Caco-2 (cell line): ENCODE measurements at regions not wholly inside any gene's neighbourhood (a gene's known extent, or its start where the extent isn't known, plus 50 kb on each side); places are given as distances from the start of the nearest gene placed in this dataset.

ENCODE experiments used
- BruUV-seq: library from RNA; stranded (reverse); fragments of 400-500 nt; replicated peaks from 2 replicates; lab custom pipeline; 2021; lab: Mats Ljungman, UMichigan
- CTCF ChIA-PET: fragments of 300-600 bp; sonication (Branson Sonifier 250); formaldehyde crosslinking; loops from one replicate; lab custom pipeline; 2022; ENCODE audit warnings: antibody characterized with exemption; lab: Charles Lee
- POLR2A ChIA-PET: fragments of 300-600 bp; sonication (Branson Sonifier 250); formaldehyde crosslinking; loops from one replicate; lab custom pipeline; 2022; ENCODE audit warnings: antibody characterized with exemption; lab: Charles Lee
- DNase-seq, 2 experiments: peaks; one replicate each; pipeline versions ENCODE4 v3.0.0 to v3.0.0-alpha.2; 2020 to 2022
- H3K27me3 ChIP-seq: replicated peaks from 2 replicates; pipeline ENCODE4 v1.6.0; 2011; ENCODE audit warnings: low read length; ENCODE audit not compliant: control insufficient read depth, insufficient read depth
- H3K36me3 ChIP-seq: 2 replicates; pipeline ENCODE4 v1.5.1; 2011; ENCODE audit warnings: low read length; ENCODE audit not compliant: control insufficient read depth, insufficient read depth
- H3K4me1 ChIP-seq: fragments of 250-450 bp; sonication (Bioruptor Pico); 2 replicates; pipeline ENCODE4 v1.5.1; 2020; ENCODE audit warnings: mild to moderate bottlenecking
- H3K4me3 ChIP-seq: 2 replicates; pipeline ENCODE4 v1.5.1; 2011; ENCODE audit warnings: low read depth, mild to moderate bottlenecking, control low read depth, low read length
- H3K9me3 ChIP-seq: fragments of 250-450 bp; sonication (Bioruptor Pico); 2 replicates; pipeline ENCODE4 v1.5.1; 2020; ENCODE audit warnings: mild to moderate bottlenecking, moderate library complexity
- H3K27ac Mint-ChIP-seq: one replicate; pipeline ENCODE4 v1.8.0; 2022; ENCODE audit warnings: mixed read lengths; ENCODE audit not compliant: unreplicated experiment
- H3K27me3 Mint-ChIP-seq: one replicate; pipeline ENCODE4 v1.8.0; 2022; ENCODE audit warnings: mixed read lengths; ENCODE audit not compliant: insufficient read depth, unreplicated experiment
- H3K36me3 Mint-ChIP-seq: one replicate; pipeline ENCODE4 v1.8.0; 2022; ENCODE audit warnings: mild to moderate bottlenecking, mixed read lengths; ENCODE audit not compliant: insufficient read depth, unreplicated experiment
- H3K4me1 Mint-ChIP-seq: one replicate; pipeline ENCODE4 v1.8.0; 2022; ENCODE audit warnings: low read depth, mixed read lengths; ENCODE audit not compliant: unreplicated experiment
- H3K4me3 Mint-ChIP-seq: one replicate; pipeline ENCODE4 v1.8.0; 2022; ENCODE audit warnings: mild to moderate bottlenecking, moderate library complexity, mixed read lengths; ENCODE audit not compliant: unreplicated experiment
- H3K9me3 Mint-ChIP-seq: one replicate; pipeline ENCODE4 v1.8.0; 2022; ENCODE audit warnings: mixed read lengths; ENCODE audit not compliant: unreplicated experiment
- CTCF ChIP-seq, 2 experiments: fragments of 200-600 bp in 1 of 2; IDR thresholded peaks; 1 replicate in 1 of 2; 2 replicates in 1 of 2; pipeline versions ENCODE4 v1.5.1 to v1.8.0; 2011 to 2022; ENCODE audit warnings: antibody characterized with exemption in 1 of 2, control low read depth in 1 of 2, inconsistent platforms in 1 of 2, low read depth in 1 of 2, low read length in 1 of 2, mild to moderate bottlenecking in 1 of 2, moderate library complexity in 1 of 2; ENCODE audit not compliant: insufficient read depth in 1 of 2, severe bottlenecking in 1 of 2, unreplicated experiment in 1 of 2
- intact Hi-C: fragments of 100-400 bp; cut with micrococcal nuclease; formaldehyde crosslinking; loops from one replicate; pipeline ENCODE4 v1.10.0; 2022; ENCODE audit not compliant: unreplicated experiment

- no peak for TF ChIP-seq CTCF (IDR thresholded peaks at IDR 0.05; ENCODE audit: insufficient read depth in 1 of 2, low read depth in 1 of 2, low read length in 1 of 2, severe bottlenecking in 1 of 2, unreplicated experiment in 1 of 2)
- Mint-ChIP-seq H3K27ac (no peak overlapping the region), H3K4me1 (no peaks in the 10 kb centered on the region), H3K9me3 (no peaks in the 10 kb centered on the region), H3K27me3 (peaks cover 6% of the 10 kb centered on the region), H3K36me3 (no peaks in the 10 kb centered on the region), H3K4me3 (no peak overlapping the region)
- DNase-seq = no peak
- ChIA-PET CTCF (no interaction called here), POLR2A (no interaction called here)
- H3K4me1 ChIP-seq = no peaks in the 10 kb centered on the region
- BruUV-seq = no TSS peak
- H3K9me3 ChIP-seq = no peaks in the 10 kb centered on the region
- no peak overlapping the region for H3K4me3 ChIP-seq
- intact Hi-C loops = no loop called here
- H3K36me3 ChIP-seq = no peaks in the 10 kb centered on the region
- H3K27me3 ChIP-seq = no peaks in the 10 kb centered on the region
Observed at GRCh38 chr4:145299380-145300076, 119.1 kb upstream of the OTUD4 start.

- intact Hi-C loops = no loop called here
- Mint-ChIP-seq H3K4me1 (no peaks in the 10 kb centered on the region), H3K4me3 (no peak overlapping the region), H3K9me3 (no peaks in the 10 kb centered on the region), H3K27ac (no peak overlapping the region), H3K36me3 (no peaks in the 10 kb centered on the region), H3K27me3 (peaks cover 7% of the 10 kb centered on the region)
- no peaks in the 10 kb centered on the region for H3K36me3 ChIP-seq
- BruUV-seq = no TSS peak
- ChIA-PET POLR2A (no interaction called here), CTCF (no interaction called here)
- no peaks in the 10 kb centered on the region for H3K9me3 ChIP-seq
- TF ChIP-seq CTCF (IDR thresholded peaks at IDR 0.05; ENCODE audit: insufficient read depth in 1 of 2, low read depth in 1 of 2, low read length in 1 of 2, severe bottlenecking in 1 of 2, unreplicated experiment in 1 of 2) = no peak
- no peak for DNase-seq
- no peaks in the 10 kb centered on the region for H3K4me1 ChIP-seq
- no peak overlapping the region for H3K4me3 ChIP-seq
- H3K27me3 ChIP-seq = no peaks in the 10 kb centered on the region
Observed at GRCh38 chr4:145298885-145299284, 118.5 kb upstream of the OTUD4 start.

GRCh38 chr4:145297556-145297955 lies 117.2 kb upstream of the OTUD4 start:
- Mint-ChIP-seq H3K36me3 (no peaks in the 10 kb centered on the region), H3K27ac (no peak overlapping the region), H3K27me3 (peaks cover 7% of the 10 kb centered on the region), H3K9me3 (no peaks in the 10 kb centered on the region), H3K4me1 (no peaks in the 10 kb centered on the region), H3K4me3 (no peak overlapping the region)
- Histone ChIP-seq H3K9me3 (no peaks in the 10 kb centered on the region), H3K27me3 (no peaks in the 10 kb centered on the region), H3K36me3 (no peaks in the 10 kb centered on the region), H3K4me1 (no peaks in the 10 kb centered on the region), H3K4me3 (no peak overlapping the region)
- no TSS peak for BruUV-seq
- ChIA-PET CTCF (no interaction called here), POLR2A (no interaction called here)
- no peak for TF ChIP-seq CTCF (IDR thresholded peaks at IDR 0.05; ENCODE audit: insufficient read depth in 1 of 2, low read depth in 1 of 2, low read length in 1 of 2, severe bottlenecking in 1 of 2, unreplicated experiment in 1 of 2)
- no peak for DNase-seq
- intact Hi-C loops = no loop called here
